Body of pancreas (tissue), 4 donors: ENCODE measurements at regions not wholly inside any gene's neighbourhood (a gene's known extent, or its start where the extent isn't known, plus 50 kb on each side); places are given as distances from the start of the nearest gene placed in this dataset.

Source experiments
- POLR2A ChIP-seq, 3 donors: fragments of 450-650 bp; IDR thresholded peaks; one replicate each; pipeline ENCODE4 v1.6.1; 2016; ENCODE audit warnings: antibody characterized with exemption in 3 of 3, mild to moderate bottlenecking in 2 of 3
- TF ChIP-seq, protein P1 (sequence below), 7 experiments: fragments of 450-650 bp in 4 of 7; fragments of 200-600 bp in 3 of 7; sonication (generic) in 3 of 7; IDR thresholded peaks; one replicate each; pipeline ENCODE4 v1.5.1; 2016 to 2019; ENCODE audit warnings: antibody characterized with exemption in 7 of 7

GRCh38 chr13:30116379-30116778, 191.0 kb downstream of the KATNAL1 start:
- TF ChIP-seq, protein P1, sequence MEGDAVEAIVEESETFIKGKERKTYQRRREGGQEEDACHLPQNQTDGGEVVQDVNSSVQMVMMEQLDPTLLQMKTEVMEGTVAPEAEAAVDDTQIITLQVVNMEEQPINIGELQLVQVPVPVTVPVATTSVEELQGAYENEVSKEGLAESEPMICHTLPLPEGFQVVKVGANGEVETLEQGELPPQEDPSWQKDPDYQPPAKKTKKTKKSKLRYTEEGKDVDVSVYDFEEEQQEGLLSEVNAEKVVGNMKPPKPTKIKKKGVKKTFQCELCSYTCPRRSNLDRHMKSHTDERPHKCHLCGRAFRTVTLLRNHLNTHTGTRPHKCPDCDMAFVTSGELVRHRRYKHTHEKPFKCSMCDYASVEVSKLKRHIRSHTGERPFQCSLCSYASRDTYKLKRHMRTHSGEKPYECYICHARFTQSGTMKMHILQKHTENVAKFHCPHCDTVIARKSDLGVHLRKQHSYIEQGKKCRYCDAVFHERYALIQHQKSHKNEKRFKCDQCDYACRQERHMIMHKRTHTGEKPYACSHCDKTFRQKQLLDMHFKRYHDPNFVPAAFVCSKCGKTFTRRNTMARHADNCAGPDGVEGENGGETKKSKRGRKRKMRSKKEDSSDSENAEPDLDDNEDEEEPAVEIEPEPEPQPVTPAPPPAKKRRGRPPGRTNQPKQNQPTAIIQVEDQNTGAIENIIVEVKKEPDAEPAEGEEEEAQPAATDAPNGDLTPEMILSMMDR (IDR thresholded peaks at IDR 0.05): no peak
- TF ChIP-seq POLR2A (IDR thresholded peaks at IDR 0.05): no peak
